GM06990 (cell line): ENCODE measurements at regions not wholly inside any gene's neighbourhood (a gene's known extent, or its start where the extent isn't known, plus 50 kb on each side); places are given as distances from the start of the nearest gene placed in this dataset.

Experiments
- DNase-seq: peaks from one replicate; pipeline ENCODE4 v3.0.0-alpha.2; 2011; ENCODE audit not compliant: insufficient read length; ENCODE audit errors: extremely low read depth
- H3K27me3 ChIP-seq: replicated peaks from 2 replicates; pipeline ENCODE4 v1.6.0; 2011; ENCODE audit warnings: low read length; ENCODE audit not compliant: control insufficient read depth, insufficient read depth
- H3K36me3 ChIP-seq: 2 replicates; pipeline ENCODE4 v1.5.1; 2011; ENCODE audit warnings: low read length; ENCODE audit not compliant: control insufficient read depth, insufficient read depth
- H3K4me3 ChIP-seq: replicated peaks from 2 replicates; pipeline ENCODE4 v1.5.1; 2011; ENCODE audit warnings: low read depth, mild to moderate bottlenecking, control low read depth, low read length
- TF ChIP-seq, protein P1 (sequence below): IDR thresholded peaks from 2 replicates; pipeline ENCODE4 v1.5.1; 2011; ENCODE audit warnings: low read length, control low read depth, mild to moderate bottlenecking, inconsistent platforms; ENCODE audit not compliant: insufficient read depth, poor library complexity, severe bottlenecking

GRCh38 chr13:82850644-82851043, 1031.6 kb downstream of the SLITRK1 start:
- TF ChIP-seq, protein P1, sequence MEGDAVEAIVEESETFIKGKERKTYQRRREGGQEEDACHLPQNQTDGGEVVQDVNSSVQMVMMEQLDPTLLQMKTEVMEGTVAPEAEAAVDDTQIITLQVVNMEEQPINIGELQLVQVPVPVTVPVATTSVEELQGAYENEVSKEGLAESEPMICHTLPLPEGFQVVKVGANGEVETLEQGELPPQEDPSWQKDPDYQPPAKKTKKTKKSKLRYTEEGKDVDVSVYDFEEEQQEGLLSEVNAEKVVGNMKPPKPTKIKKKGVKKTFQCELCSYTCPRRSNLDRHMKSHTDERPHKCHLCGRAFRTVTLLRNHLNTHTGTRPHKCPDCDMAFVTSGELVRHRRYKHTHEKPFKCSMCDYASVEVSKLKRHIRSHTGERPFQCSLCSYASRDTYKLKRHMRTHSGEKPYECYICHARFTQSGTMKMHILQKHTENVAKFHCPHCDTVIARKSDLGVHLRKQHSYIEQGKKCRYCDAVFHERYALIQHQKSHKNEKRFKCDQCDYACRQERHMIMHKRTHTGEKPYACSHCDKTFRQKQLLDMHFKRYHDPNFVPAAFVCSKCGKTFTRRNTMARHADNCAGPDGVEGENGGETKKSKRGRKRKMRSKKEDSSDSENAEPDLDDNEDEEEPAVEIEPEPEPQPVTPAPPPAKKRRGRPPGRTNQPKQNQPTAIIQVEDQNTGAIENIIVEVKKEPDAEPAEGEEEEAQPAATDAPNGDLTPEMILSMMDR = no peak
- Histone ChIP-seq H3K36me3 (no peaks in the 10 kb centered on the region), H3K27me3 (no peaks in the 10 kb centered on the region), H3K4me3 (no peak overlapping the region)
- no peak for DNase-seq

GRCh38 chr13:82848766-82849165, 1033.5 kb downstream of the SLITRK1 start:
- H3K27me3 ChIP-seq = no peaks in the 10 kb centered on the region
- H3K36me3 ChIP-seq = no peaks in the 10 kb centered on the region
- DNase-seq = no peak
- TF ChIP-seq, protein P1 = no peak
- no peak overlapping the region for H3K4me3 ChIP-seq

GRCh38 chr13:82847595-82847994, 1034.7 kb downstream of the SLITRK1 start:
- Histone ChIP-seq H3K27me3 (no peaks in the 10 kb centered on the region), H3K36me3 (no peaks in the 10 kb centered on the region), H3K4me3 (no peak overlapping the region)
- no peak for DNase-seq
- TF ChIP-seq, protein P1 = no peak

- Histone ChIP-seq H3K4me3 (no peak overlapping the region), H3K27me3 (no peaks in the 10 kb centered on the region), H3K36me3 (no peaks in the 10 kb centered on the region)
- TF ChIP-seq, protein P1 = no peak
- no peak for DNase-seq
Observed at GRCh38 chr13:82833923-82834322, 1048.4 kb downstream of the SLITRK1 start.

GRCh38 chr13:82829040-82829439, 1053.2 kb downstream of the SLITRK1 start:
- TF ChIP-seq, protein P1 = no peak

DNA sequence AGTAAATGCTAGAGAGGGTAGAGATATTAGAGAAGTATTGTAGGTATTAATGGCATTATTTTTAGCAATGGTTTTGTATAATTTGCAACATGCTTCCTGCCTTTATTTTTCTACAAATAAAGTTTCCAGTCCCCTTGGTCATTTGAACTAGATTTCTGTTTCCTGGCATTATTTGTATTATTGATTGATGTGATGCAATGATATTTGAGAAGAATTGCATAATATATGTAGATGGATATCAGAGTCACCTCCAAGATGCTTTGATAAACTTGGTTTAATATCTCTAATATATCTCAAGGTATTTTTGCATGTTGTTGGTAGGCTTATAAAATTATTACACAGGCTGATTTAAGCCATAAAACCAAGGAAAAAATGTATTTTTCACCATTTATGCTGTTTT, 1054.5 kb downstream of the SLITRK1 start:
- no peaks in the 10 kb centered on the region for H3K27me3 ChIP-seq
- no peak for DNase-seq
- TF ChIP-seq, protein P1 = no peak
- H3K36me3 ChIP-seq = no peaks in the 10 kb centered on the region
- H3K4me3 ChIP-seq = no peak overlapping the region

More at GRCh38 chr13:82829040-82829439, 1053.2 kb downstream of the SLITRK1 start:
- H3K27me3 ChIP-seq = no peaks in the 10 kb centered on the region
- H3K36me3 ChIP-seq = no peaks in the 10 kb centered on the region
- H3K4me3 ChIP-seq = no peak overlapping the region
- DNase-seq = no peak
